ENCODE measurements at regions not wholly inside any gene's neighbourhood (a gene's known extent, or its start where the extent isn't known, plus 50 kb on each side); places are given as distances from the start of the nearest gene placed in this dataset.

DNA sequence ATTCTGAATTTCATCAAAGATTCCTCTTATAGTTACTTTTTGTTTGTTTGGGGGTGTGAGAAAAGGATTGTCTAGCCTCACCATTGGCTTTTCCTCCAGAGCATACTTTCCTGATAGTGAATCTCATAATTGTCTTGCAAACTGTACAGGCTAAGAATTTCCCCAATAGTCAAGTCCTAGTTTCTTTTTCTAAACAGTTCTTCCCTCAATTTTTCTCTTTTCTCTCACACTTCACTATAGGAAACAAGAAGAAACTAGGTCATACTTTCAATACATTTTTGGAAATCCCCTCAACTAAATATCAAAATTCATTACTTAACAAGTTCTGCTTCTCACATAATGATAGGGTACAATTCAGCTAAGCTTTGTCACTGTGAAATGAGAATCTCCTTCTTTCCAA, 241.9 kb downstream of the IL20RB start:
- no peak overlapping the region for H3K27ac ChIP-seq
- H3K27me3 ChIP-seq (ENCODE audit: insufficient read depth, low read depth, severe bottlenecking) = no peaks in the 10 kb centered on the region
- no peak overlapping the region for H3K4me3 ChIP-seq (ENCODE audit: low read depth, low read length)
- no peaks in the 10 kb centered on the region for H3K9me3 ChIP-seq (ENCODE audit: severe bottlenecking)
- no peaks in the 10 kb centered on the region for H3K36me3 ChIP-seq
- DNase-seq = no peak
- TF ChIP-seq, protein P1, sequence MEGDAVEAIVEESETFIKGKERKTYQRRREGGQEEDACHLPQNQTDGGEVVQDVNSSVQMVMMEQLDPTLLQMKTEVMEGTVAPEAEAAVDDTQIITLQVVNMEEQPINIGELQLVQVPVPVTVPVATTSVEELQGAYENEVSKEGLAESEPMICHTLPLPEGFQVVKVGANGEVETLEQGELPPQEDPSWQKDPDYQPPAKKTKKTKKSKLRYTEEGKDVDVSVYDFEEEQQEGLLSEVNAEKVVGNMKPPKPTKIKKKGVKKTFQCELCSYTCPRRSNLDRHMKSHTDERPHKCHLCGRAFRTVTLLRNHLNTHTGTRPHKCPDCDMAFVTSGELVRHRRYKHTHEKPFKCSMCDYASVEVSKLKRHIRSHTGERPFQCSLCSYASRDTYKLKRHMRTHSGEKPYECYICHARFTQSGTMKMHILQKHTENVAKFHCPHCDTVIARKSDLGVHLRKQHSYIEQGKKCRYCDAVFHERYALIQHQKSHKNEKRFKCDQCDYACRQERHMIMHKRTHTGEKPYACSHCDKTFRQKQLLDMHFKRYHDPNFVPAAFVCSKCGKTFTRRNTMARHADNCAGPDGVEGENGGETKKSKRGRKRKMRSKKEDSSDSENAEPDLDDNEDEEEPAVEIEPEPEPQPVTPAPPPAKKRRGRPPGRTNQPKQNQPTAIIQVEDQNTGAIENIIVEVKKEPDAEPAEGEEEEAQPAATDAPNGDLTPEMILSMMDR (IDR thresholded peaks at IDR 0.05; ENCODE audit: low read depth, low read length) = no peak

DNA sequence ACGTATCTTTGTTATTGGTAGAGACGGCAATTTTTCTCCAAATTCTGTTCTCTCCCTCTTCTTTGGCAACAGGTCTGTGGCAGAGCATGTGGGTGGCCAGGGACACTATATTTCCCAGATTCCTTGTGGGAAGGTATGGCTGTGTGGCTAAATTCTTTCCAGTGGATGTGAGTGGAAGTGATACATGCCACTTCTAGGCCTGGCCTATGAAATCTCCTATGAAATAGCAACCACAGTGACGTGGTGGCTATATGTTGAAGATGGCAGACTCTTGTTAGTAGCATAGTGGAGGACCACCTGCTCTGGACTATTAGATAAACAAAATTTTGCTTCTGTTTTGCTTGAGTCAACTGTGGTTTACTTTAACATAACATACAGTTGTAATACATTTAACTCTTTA, 243.3 kb downstream of the IL20RB start:
- Histone ChIP-seq H3K36me3 (no peaks in the 10 kb centered on the region), H3K27ac (no peak overlapping the region), H3K27me3 (ENCODE audit: insufficient read depth, low read depth, severe bottlenecking) (no peaks in the 10 kb centered on the region), H3K9me3 (ENCODE audit: severe bottlenecking) (no peaks in the 10 kb centered on the region), H3K4me3 (ENCODE audit: low read depth, low read length) (no peak overlapping the region)
- DNase-seq = no peak
- TF ChIP-seq, protein P1 (IDR thresholded peaks at IDR 0.05; ENCODE audit: low read depth, low read length) = no peak

DNA sequence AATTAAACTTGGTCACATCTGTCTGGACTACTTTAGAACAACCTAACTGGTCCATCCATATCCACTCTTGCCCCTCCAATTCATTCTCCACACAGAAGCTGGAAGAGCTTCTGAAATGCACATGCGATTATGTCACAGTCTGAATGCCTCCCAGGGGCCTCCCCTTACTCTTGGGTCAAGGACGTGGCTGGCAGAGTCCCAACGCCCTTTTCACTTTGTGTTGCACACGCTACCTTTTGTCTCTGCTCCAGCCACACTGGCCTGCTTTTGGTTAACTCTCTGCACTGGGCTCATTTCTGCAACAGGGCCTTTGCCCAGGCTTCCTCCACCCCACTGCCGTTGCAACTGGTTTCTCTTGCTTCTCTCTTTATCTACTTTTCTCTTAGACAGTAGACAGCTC, 245.2 kb downstream of the IL20RB start:
- H3K27ac ChIP-seq = no peak overlapping the region
- no peak overlapping the region for H3K4me3 ChIP-seq (ENCODE audit: low read depth, low read length)
- H3K9me3 ChIP-seq (ENCODE audit: severe bottlenecking) = peaks cover 3% of the 10 kb centered on the region
- DNase-seq = no peak
- no peaks in the 10 kb centered on the region for H3K27me3 ChIP-seq (ENCODE audit: insufficient read depth, low read depth, severe bottlenecking)
- TF ChIP-seq, protein P1 (IDR thresholded peaks at IDR 0.05; ENCODE audit: low read depth, low read length) = no peak
- H3K36me3 ChIP-seq = no peaks in the 10 kb centered on the region

DNA sequence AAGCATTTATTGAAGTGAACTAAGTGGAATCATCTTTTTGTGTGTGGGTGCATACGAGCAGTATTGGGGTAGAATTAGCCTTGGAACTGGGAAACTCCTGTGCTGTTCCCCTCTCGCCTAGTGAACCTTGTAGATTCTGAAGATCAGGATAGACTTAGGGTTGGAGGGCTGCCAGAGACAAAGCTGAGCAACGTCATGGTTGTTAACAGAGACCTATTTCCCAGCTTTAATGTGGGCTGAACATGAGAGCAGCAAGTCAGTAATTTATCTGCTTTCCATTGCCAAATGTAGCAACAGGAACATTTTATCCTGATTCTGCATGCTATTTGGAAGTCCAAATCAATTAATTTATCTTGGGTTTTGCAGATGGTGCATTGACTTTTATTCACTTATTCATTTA, 246.6 kb downstream of the IL20RB start:
- Histone ChIP-seq H3K9me3 (ENCODE audit: severe bottlenecking) (peaks cover 3% of the 10 kb centered on the region), H3K27ac (no peak overlapping the region)

DNA sequence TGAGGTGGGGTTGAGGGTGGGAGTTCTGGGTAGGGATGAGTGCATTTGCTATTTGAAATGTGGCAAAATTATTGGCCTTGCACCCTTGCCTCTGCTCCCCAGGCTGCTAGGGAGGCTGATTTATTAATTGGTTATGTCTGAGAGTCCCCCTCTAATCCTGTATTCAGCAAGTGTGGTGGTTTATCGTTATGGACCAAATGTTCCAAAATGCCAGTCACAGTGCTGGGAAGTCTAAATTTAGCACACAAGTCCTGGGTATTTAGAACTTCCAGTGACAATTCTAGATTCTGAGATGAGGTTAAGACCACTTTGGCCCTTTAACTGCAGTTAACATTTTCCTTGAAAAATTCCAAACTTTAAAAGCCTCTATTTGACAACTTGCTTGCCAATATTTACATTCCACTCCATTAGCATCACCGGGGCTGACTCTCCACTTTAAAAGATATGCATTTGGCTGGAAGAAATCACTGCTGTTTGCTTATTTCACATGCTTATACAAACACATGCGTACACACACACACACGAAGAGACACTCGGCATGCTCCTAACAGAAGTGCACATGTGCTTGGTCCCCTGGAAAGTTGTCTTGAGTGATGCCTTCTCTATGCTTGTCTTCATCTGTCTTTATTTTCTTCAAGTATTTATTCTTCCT, 247.7 kb downstream of the IL20RB start:
- TF ChIP-seq, protein P1 (IDR thresholded peaks at IDR 0.05; ENCODE audit: low read depth, low read length) = no peak
- peaks cover 3% of the 10 kb centered on the region for H3K9me3 ChIP-seq (ENCODE audit: severe bottlenecking)
- H3K36me3 ChIP-seq = no peaks in the 10 kb centered on the region
- no peak for DNase-seq
- no peak overlapping the region for H3K27ac ChIP-seq
- H3K27me3 ChIP-seq (ENCODE audit: insufficient read depth, low read depth, severe bottlenecking) = no peaks in the 10 kb centered on the region
- no peak overlapping the region for H3K4me3 ChIP-seq (ENCODE audit: low read depth, low read length)

More for the DNA sequence above, 246.6 kb downstream of the IL20RB start:
- TF ChIP-seq, protein P1 (IDR thresholded peaks at IDR 0.05; ENCODE audit: low read depth, low read length) = no peak
- no peak for DNase-seq
- no peaks in the 10 kb centered on the region for H3K27me3 ChIP-seq (ENCODE audit: insufficient read depth, low read depth, severe bottlenecking)
- no peaks in the 10 kb centered on the region for H3K36me3 ChIP-seq
- no peak overlapping the region for H3K4me3 ChIP-seq (ENCODE audit: low read depth, low read length)

DNA sequence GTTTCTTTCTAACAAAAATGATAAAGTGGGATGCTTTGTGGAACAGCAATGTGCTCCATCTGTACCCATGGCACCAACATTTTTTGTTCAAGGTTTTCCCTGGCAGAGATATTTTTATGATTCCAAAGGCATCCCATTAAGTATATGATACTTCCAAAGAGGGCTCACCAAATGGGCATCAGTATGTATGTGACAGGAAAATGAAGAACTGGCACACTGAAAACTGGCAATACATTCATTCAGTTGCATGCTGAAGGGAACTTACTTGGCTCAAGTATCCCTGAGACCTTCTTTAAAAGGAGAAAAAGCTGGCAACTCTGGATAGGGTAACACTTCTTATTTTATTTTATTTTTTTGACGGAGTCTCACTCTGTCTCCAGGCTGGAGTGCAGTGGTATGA, 249.8 kb downstream of the IL20RB start:
- no peak overlapping the region for H3K27ac ChIP-seq
- no peaks in the 10 kb centered on the region for H3K27me3 ChIP-seq (ENCODE audit: insufficient read depth, low read depth, severe bottlenecking)
- H3K4me3 ChIP-seq (ENCODE audit: low read depth, low read length) = no peak overlapping the region
- no peak for DNase-seq
- TF ChIP-seq, protein P1 (IDR thresholded peaks at IDR 0.05; ENCODE audit: low read depth, low read length) = no peak
- no peaks in the 10 kb centered on the region for H3K36me3 ChIP-seq
- peaks cover 3% of the 10 kb centered on the region for H3K9me3 ChIP-seq (ENCODE audit: severe bottlenecking)
